Neural cell (in vitro differentiated cells): ENCODE measurements at regions not wholly inside any gene's neighbourhood (a gene's known extent, or its start where the extent isn't known, plus 50 kb on each side); places are given as distances from the start of the nearest gene placed in this dataset.

Experiments used
- H2AFZ ChIP-seq: fragments of 200-600, 300-800 bp; sonication (generic), shearing (Covaris generic); 2 replicates; pipeline ENCODE4 v1.6.0; 2014; ENCODE audit warnings: low read depth, mild to moderate bottlenecking, antibody characterized with exemption, low read length, moderate library complexity
- H3F3A ChIP-seq: fragments of 200-600 bp; shearing (Covaris generic); 2 replicates; pipeline ENCODE4 v1.6.1; 2016; ENCODE audit warnings: mild to moderate bottlenecking, moderate library complexity, mixed read lengths, antibody characterized with exemption, low read length; ENCODE audit not compliant: insufficient read depth, poor library complexity, severe bottlenecking
- H3K27ac ChIP-seq: fragments of 200-600, 300-800 bp; sonication (generic), shearing (Covaris generic); 2 replicates; pipeline ENCODE4 v1.5.1; 2014; ENCODE audit warnings: mild to moderate bottlenecking, low read length, moderate library complexity
- H3K27me3 ChIP-seq: fragments of 300-800, 200-600 bp; sonication (generic), shearing (Covaris generic); 2 replicates; pipeline ENCODE4 v1.6.0; 2014; ENCODE audit warnings: mild to moderate bottlenecking, low read depth, low read length, moderate library complexity; ENCODE audit not compliant: insufficient read depth
- H3K36me3 ChIP-seq: fragments of 300-800, 200-600 bp; sonication (generic), shearing (Covaris generic); 2 replicates; pipeline ENCODE4 v1.5.1; 2014; ENCODE audit warnings: mild to moderate bottlenecking, antibody characterized with exemption, low read length, moderate library complexity; ENCODE audit not compliant: insufficient read depth
- H3K4me2 ChIP-seq: fragments of 300-800, 200-600 bp; sonication (generic), shearing (Covaris generic); 2 replicates; pipeline ENCODE4 v1.6.0; 2014; ENCODE audit warnings: mild to moderate bottlenecking, low read length
- H3K4me3 ChIP-seq: fragments of 300-800, 200-600 bp; sonication (generic), shearing (Covaris generic); 2 replicates; pipeline ENCODE4 v1.5.1; 2014; ENCODE audit warnings: mild to moderate bottlenecking, low read length, moderate library complexity
- H3K79me2 ChIP-seq: fragments of 200-600 bp; shearing (Covaris generic); replicated peaks from 2 replicates; pipeline ENCODE4 v1.6.0; 2014; ENCODE audit warnings: mild to moderate bottlenecking, low read length, moderate library complexity; ENCODE audit not compliant: insufficient read depth
- H3K9ac ChIP-seq: fragments of 300-800, 200-600 bp; sonication (generic), shearing (Covaris generic); 2 replicates; pipeline ENCODE4 v1.6.1; 2016; ENCODE audit warnings: mild to moderate bottlenecking, low read length, mixed read lengths
- H3K9me2 ChIP-seq: fragments of 200-600 bp; shearing (Covaris generic); 2 replicates; pipeline ENCODE4 v1.6.1; 2016; ENCODE audit warnings: mild to moderate bottlenecking, low read length, mixed read lengths; ENCODE audit not compliant: insufficient read depth
- H3K9me3 ChIP-seq: fragments of 200-600, 300-800 bp; sonication (generic), shearing (Covaris generic); 2 replicates; pipeline ENCODE4 v1.6.1; 2016; ENCODE audit warnings: mild to moderate bottlenecking, mixed run types, low read length, moderate library complexity, mixed read lengths
- H4K20me1 ChIP-seq: fragments of 200-600 bp; shearing (Covaris generic); 2 replicates; pipeline ENCODE4 v1.6.1; 2016; ENCODE audit warnings: mild to moderate bottlenecking, mixed run types; ENCODE audit not compliant: insufficient read depth
- EP300 ChIP-seq: fragments of 450-650 bp; conservative IDR thresholded peaks from 2 replicates; pipeline ENCODE4 v1.6.1; 2014; ENCODE audit warnings: antibody characterized with exemption, mild to moderate bottlenecking, moderate library complexity; ENCODE audit not compliant: poor library complexity, severe bottlenecking
- EZH2 ChIP-seq: fragments of 200-600, 300-800 bp; shearing (Covaris generic), sonication (generic); IDR thresholded peaks from 2 replicates; pipeline ENCODE4 v1.6.1; 2014; ENCODE audit warnings: antibody characterized with exemption, low read length, borderline replicate concordance, mild to moderate bottlenecking; ENCODE audit not compliant: insufficient read depth, poor library complexity, severe bottlenecking
- MXI1 ChIP-seq: fragments of 450-650 bp; conservative IDR thresholded peaks from 2 replicates; pipeline ENCODE4 v1.6.1; 2014; ENCODE audit warnings: antibody characterized with exemption, mild to moderate bottlenecking; ENCODE audit not compliant: poor library complexity, severe bottlenecking
- POLR2AphosphoS5 ChIP-seq: IDR thresholded peaks from 2 replicates; pipeline ENCODE4 v1.6.1; 2012
- RAD21 ChIP-seq: fragments of 450-650 bp; conservative IDR thresholded peaks from 2 replicates; pipeline ENCODE4 v1.6.1; 2014; ENCODE audit warnings: antibody characterized with exemption, mild to moderate bottlenecking, moderate library complexity
- SMC3 ChIP-seq: fragments of 450-650 bp; conservative IDR thresholded peaks from 2 replicates; pipeline ENCODE4 v1.6.1; 2014; ENCODE audit warnings: antibody characterized with exemption, mild to moderate bottlenecking, moderate library complexity; ENCODE audit not compliant: poor library complexity
- TAF1 ChIP-seq: IDR thresholded peaks from 2 replicates; pipeline ENCODE4 v1.6.1; 2012; ENCODE audit warnings: low read depth
- TF ChIP-seq, protein P1 (sequence below): fragments of 450-650 bp; IDR thresholded peaks from 2 replicates; pipeline ENCODE4 v1.5.1; 2014; ENCODE audit warnings: antibody characterized with exemption, mild to moderate bottlenecking, moderate library complexity; ENCODE audit not compliant: poor library complexity, severe bottlenecking
- TF ChIP-seq, protein P2 (sequence below): IDR thresholded peaks from 2 replicates; pipeline ENCODE4 v1.6.1; 2012; ENCODE audit warnings: borderline replicate concordance

DNA sequence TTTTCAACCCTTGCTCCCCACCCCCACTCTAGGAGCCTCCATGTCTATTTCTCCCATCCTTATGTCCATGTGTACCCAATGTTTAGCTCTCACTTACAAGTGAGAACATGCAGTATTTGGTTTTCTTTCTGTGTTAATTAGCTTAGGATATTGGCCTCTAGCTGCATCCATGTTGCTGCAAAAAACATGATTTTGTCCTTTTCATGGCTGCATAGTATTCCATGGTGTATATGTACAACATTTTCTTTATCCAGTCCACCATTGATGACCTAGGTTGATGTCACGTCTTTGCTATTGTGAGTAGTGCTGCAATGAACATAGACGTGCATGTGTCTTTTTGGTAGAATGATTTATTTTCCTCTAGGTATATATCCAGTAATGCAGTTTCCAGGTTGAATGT, 472.8 kb downstream of the ZNF674 start:
- Histone ChIP-seq H3K9me3 (no peaks in the 10 kb centered on the region), H3K79me2 (no peaks in the 10 kb centered on the region)
- TF ChIP-seq, protein P1, sequence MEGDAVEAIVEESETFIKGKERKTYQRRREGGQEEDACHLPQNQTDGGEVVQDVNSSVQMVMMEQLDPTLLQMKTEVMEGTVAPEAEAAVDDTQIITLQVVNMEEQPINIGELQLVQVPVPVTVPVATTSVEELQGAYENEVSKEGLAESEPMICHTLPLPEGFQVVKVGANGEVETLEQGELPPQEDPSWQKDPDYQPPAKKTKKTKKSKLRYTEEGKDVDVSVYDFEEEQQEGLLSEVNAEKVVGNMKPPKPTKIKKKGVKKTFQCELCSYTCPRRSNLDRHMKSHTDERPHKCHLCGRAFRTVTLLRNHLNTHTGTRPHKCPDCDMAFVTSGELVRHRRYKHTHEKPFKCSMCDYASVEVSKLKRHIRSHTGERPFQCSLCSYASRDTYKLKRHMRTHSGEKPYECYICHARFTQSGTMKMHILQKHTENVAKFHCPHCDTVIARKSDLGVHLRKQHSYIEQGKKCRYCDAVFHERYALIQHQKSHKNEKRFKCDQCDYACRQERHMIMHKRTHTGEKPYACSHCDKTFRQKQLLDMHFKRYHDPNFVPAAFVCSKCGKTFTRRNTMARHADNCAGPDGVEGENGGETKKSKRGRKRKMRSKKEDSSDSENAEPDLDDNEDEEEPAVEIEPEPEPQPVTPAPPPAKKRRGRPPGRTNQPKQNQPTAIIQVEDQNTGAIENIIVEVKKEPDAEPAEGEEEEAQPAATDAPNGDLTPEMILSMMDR, result no peak
- no peak for TF ChIP-seq RAD21
- no peak for TF ChIP-seq SMC3
- TF ChIP-seq, protein P2, sequence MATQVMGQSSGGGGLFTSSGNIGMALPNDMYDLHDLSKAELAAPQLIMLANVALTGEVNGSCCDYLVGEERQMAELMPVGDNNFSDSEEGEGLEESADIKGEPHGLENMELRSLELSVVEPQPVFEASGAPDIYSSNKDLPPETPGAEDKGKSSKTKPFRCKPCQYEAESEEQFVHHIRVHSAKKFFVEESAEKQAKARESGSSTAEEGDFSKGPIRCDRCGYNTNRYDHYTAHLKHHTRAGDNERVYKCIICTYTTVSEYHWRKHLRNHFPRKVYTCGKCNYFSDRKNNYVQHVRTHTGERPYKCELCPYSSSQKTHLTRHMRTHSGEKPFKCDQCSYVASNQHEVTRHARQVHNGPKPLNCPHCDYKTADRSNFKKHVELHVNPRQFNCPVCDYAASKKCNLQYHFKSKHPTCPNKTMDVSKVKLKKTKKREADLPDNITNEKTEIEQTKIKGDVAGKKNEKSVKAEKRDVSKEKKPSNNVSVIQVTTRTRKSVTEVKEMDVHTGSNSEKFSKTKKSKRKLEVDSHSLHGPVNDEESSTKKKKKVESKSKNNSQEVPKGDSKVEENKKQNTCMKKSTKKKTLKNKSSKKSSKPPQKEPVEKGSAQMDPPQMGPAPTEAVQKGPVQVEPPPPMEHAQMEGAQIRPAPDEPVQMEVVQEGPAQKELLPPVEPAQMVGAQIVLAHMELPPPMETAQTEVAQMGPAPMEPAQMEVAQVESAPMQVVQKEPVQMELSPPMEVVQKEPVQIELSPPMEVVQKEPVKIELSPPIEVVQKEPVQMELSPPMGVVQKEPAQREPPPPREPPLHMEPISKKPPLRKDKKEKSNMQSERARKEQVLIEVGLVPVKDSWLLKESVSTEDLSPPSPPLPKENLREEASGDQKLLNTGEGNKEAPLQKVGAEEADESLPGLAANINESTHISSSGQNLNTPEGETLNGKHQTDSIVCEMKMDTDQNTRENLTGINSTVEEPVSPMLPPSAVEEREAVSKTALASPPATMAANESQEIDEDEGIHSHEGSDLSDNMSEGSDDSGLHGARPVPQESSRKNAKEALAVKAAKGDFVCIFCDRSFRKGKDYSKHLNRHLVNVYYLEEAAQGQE, result no peak

DNA sequence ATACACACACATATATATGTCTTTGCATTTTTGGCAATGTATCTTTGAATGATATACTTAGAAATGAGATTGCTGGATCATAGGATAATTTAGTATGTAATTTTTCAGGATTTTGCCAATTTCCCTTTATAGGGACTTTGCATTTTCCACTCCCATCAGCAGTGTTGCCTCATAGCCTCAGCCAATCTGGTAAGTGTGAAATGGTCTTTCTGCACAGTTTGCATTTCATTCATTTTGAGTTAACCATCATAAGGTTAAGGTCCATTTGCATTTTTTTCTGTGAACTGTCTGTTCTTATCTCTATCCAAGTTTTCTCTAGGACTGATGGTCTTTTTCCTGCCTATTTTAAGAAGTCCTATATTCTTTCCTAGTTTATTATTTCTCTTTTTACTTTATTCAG, 474.8 kb downstream of the ZNF674 start:
- Histone ChIP-seq H3K27ac (no peak overlapping the region), H3K27me3 (no peaks in the 10 kb centered on the region), H3K36me3 (no peaks in the 10 kb centered on the region), H3K4me2 (no peak overlapping the region), H3K4me3 (no peak overlapping the region), H3K79me2 (no peaks in the 10 kb centered on the region), H4K20me1 (no peaks in the 10 kb centered on the region), H3K9me2 (no peaks in the 10 kb centered on the region), H3K9ac (no peak overlapping the region), H3K9me3 (no peaks in the 10 kb centered on the region), H2AFZ (no peak overlapping the region), H3F3A (no peaks in the 10 kb centered on the region)
- TF ChIP-seq MXI1 (no peak), TAF1 (no peak)
- TF ChIP-seq, protein P1, result no peak

More for the DNA sequence above, 472.8 kb downstream of the ZNF674 start:
- Histone ChIP-seq H3K9ac (no peak overlapping the region), H3K9me2 (no peaks in the 10 kb centered on the region), H3K27me3 (no peaks in the 10 kb centered on the region), H3K4me2 (no peak overlapping the region), H3K4me3 (no peak overlapping the region), H3K36me3 (no peaks in the 10 kb centered on the region), H4K20me1 (no peaks in the 10 kb centered on the region), H3F3A (no peaks in the 10 kb centered on the region), H3K27ac (no peak overlapping the region), H2AFZ (no peak overlapping the region)

DNA sequence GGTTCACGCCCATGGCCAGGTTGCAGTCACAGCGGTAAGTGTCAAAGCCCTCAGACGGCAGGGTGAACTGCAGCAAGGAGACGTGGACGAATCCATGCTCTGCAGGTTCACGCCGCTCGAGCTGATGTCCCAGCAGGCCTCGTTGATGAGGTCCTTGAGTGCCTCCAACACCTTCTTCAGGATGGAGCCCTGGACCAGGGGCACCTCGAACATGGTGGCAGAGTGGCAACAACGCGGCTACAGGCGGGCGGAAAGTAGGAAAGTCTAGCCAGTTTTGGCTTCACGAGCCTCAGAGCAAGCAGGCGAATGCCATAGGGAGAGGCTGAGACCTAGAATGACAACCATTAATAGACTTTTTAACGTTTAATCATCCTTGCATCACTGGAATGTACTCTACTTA, 485.9 kb downstream of the ZNF674 start:
- Histone ChIP-seq H3K27ac (no peak overlapping the region), H3K79me2 (no peaks in the 10 kb centered on the region), H3F3A (no peaks in the 10 kb centered on the region), H2AFZ (no peak overlapping the region), H3K27me3 (no peaks in the 10 kb centered on the region), H3K4me2 (no peak overlapping the region), H3K9ac (no peak overlapping the region), H3K4me3 (no peak overlapping the region), H3K9me2 (no peaks in the 10 kb centered on the region), H3K9me3 (no peaks in the 10 kb centered on the region), H3K36me3 (no peaks in the 10 kb centered on the region), H4K20me1 (no peaks in the 10 kb centered on the region)
- TF ChIP-seq MXI1 (no peak), EZH2 (no peak), EP300 (no peak), RAD21 (no peak), POLR2AphosphoS5 (no peak), TAF1 (no peak)
- TF ChIP-seq, protein P1, result no peak
